OCI-LY1 (cell line): ENCODE measurements at regions not wholly inside any gene's neighbourhood (a gene's known extent, or its start where the extent isn't known, plus 50 kb on each side); places are given as distances from the start of the nearest gene placed in this dataset.

ENCODE experiments used
- H2AFZ ChIP-seq: fragments of 200-600 bp; sonication (generic), shearing (Covaris generic); 2 replicates; pipeline ENCODE4 v1.6.0; 2014; ENCODE audit warnings: antibody characterized with exemption, mild to moderate bottlenecking, low read length
- H3F3A ChIP-seq: fragments of 200-600 bp; sonication (generic), shearing (Covaris generic); 2 replicates; pipeline ENCODE4 v1.6.0; 2014; ENCODE audit warnings: mild to moderate bottlenecking, antibody characterized with exemption, low read length, moderate library complexity; ENCODE audit not compliant: insufficient read depth
- H3K27ac ChIP-seq: fragments of 200-600 bp; sonication (generic); 2 replicates; pipeline ENCODE4 v1.5.1; 2014; ENCODE audit warnings: low read length, mixed run types, mild to moderate bottlenecking, low read depth; ENCODE audit not compliant: poor library complexity, severe bottlenecking
- H3K27me3 ChIP-seq: fragments of 200-600 bp; sonication (generic); 2 replicates; pipeline ENCODE4 v1.6.0; 2014; ENCODE audit warnings: antibody characterized with exemption, mild to moderate bottlenecking, low read length, moderate library complexity; ENCODE audit not compliant: insufficient read depth
- H3K36me3 ChIP-seq: fragments of 200-600 bp; sonication (generic); 2 replicates; pipeline ENCODE4 v1.6.1; 2014; ENCODE audit warnings: mild to moderate bottlenecking, antibody characterized with exemption, low read length, moderate library complexity, mixed read lengths; ENCODE audit not compliant: insufficient read depth
- H3K4me1 ChIP-seq: fragments of 200-600 bp; sonication (generic); 2 replicates; pipeline ENCODE4 v1.5.1; 2014; ENCODE audit warnings: mild to moderate bottlenecking, low read length, moderate library complexity; ENCODE audit not compliant: insufficient read depth, severe bottlenecking
- H3K4me2 ChIP-seq: fragments of 200-600 bp; sonication (generic), shearing (Covaris generic); 2 replicates; pipeline ENCODE4 v1.6.1; 2014; ENCODE audit warnings: low read length
- H3K4me3 ChIP-seq: fragments of 200-600 bp; sonication (generic); 2 replicates; pipeline ENCODE4 v1.5.1; 2014; ENCODE audit warnings: low read length, low read depth, mild to moderate bottlenecking, mixed read lengths; ENCODE audit not compliant: poor library complexity, severe bottlenecking
- H3K79me2 ChIP-seq: fragments of 200-600 bp; shearing (Covaris generic); 2 replicates; pipeline ENCODE4 v1.6.1; 2016; ENCODE audit warnings: mixed run types, low read length, mixed read lengths; ENCODE audit not compliant: insufficient read depth
- H3K9ac ChIP-seq: fragments of 200-600 bp; sonication (generic), shearing (Covaris generic); 2 replicates; pipeline ENCODE4 v1.6.1; 2014; ENCODE audit warnings: mild to moderate bottlenecking, low read length, mixed read lengths
- H3K9me2 ChIP-seq: fragments of 200-600 bp; sonication (generic), shearing (Covaris generic); 2 replicates; pipeline ENCODE4 v1.6.1; 2014; ENCODE audit warnings: low read depth, mild to moderate bottlenecking, low read length, mixed read lengths
- H3K9me3 ChIP-seq: fragments of 200-600 bp; shearing (Covaris generic); 2 replicates; pipeline ENCODE4 v1.6.1; 2014; ENCODE audit warnings: low read length, mixed read lengths
- H4K20me1 ChIP-seq: fragments of 200-600 bp; sonication (generic), shearing (Covaris generic); 2 replicates; pipeline ENCODE4 v1.6.0; 2016; ENCODE audit warnings: mild to moderate bottlenecking, low read length; ENCODE audit not compliant: insufficient read depth
- EZH2 ChIP-seq: fragments of 200-600 bp; sonication (generic), shearing (Covaris generic); IDR thresholded peaks from 2 replicates; pipeline ENCODE4 v1.8.0; 2017; ENCODE audit warnings: borderline replicate concordance, mixed run types, mild to moderate bottlenecking, antibody characterized with exemption, low read length, moderate library complexity, mixed read lengths
- TF ChIP-seq, protein P1 (sequence below): fragments of 200-600 bp; sonication (generic), shearing (Covaris generic); IDR thresholded peaks from 2 replicates; pipeline ENCODE4 v1.5.1; 2017; ENCODE audit warnings: mild to moderate bottlenecking, antibody characterized with exemption, low read length, moderate library complexity, mixed read lengths

DNA sequence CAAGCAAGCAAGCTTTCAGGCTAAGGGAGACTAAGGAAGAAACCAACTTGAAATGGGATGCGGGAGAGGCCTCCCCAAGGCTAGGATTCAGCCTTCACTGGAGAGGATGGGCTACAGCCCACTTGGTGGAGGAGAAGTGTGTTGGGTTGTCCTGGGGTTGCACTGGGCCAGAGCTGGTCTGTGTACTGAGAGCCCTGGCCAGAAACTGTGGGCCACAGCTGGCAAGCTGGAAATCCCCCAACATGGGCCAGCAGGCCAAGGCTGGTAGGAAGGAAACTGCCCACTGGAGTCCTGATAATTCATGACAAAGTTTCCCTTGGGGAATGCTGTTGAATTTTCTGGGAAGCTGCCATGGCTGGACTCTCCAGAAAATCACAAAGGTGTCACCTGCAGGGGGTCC, 188.0 kb upstream of the S100G start:
- H3K27ac ChIP-seq: no peak overlapping the region
- H3F3A ChIP-seq: no peaks in the 10 kb centered on the region
- H3K79me2 ChIP-seq: no peaks in the 10 kb centered on the region
- no peak overlapping the region for H3K4me3 ChIP-seq
- H4K20me1 ChIP-seq: no peaks in the 10 kb centered on the region
- H2AFZ ChIP-seq: no peak overlapping the region
- H3K9ac ChIP-seq: no peak overlapping the region
- H3K27me3 ChIP-seq: no peaks in the 10 kb centered on the region
- H3K4me1 ChIP-seq: no peaks in the 10 kb centered on the region
- H3K36me3 ChIP-seq: no peaks in the 10 kb centered on the region
- no peak overlapping the region for H3K4me2 ChIP-seq
- TF ChIP-seq EZH2: no peak
- TF ChIP-seq, protein P1, sequence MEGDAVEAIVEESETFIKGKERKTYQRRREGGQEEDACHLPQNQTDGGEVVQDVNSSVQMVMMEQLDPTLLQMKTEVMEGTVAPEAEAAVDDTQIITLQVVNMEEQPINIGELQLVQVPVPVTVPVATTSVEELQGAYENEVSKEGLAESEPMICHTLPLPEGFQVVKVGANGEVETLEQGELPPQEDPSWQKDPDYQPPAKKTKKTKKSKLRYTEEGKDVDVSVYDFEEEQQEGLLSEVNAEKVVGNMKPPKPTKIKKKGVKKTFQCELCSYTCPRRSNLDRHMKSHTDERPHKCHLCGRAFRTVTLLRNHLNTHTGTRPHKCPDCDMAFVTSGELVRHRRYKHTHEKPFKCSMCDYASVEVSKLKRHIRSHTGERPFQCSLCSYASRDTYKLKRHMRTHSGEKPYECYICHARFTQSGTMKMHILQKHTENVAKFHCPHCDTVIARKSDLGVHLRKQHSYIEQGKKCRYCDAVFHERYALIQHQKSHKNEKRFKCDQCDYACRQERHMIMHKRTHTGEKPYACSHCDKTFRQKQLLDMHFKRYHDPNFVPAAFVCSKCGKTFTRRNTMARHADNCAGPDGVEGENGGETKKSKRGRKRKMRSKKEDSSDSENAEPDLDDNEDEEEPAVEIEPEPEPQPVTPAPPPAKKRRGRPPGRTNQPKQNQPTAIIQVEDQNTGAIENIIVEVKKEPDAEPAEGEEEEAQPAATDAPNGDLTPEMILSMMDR: no peak
- no peaks in the 10 kb centered on the region for H3K9me3 ChIP-seq
- no peaks in the 10 kb centered on the region for H3K9me2 ChIP-seq

DNA sequence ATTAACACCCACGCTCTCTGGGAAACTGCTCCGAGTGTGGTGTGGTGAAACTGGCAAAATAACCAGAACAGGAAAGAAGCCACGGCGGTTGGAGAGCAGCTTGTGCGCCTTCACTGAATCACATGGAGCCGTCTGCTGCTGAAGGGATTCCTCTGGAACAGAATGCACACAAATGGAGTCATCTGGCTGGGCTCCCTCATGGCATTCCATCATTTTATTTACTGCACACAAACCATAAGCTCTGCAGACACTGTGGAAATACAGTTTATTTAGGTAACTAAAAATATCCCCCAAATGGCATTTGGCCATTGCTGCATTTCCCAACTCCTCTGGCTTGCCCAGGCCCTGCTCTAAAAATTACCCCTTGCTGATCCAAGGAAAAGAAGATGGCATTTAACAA, 187.0 kb upstream of the S100G start:
- Histone ChIP-seq H3K9me3 (no peaks in the 10 kb centered on the region), H2AFZ (no peak overlapping the region), H3K79me2 (no peaks in the 10 kb centered on the region), H4K20me1 (no peaks in the 10 kb centered on the region), H3K9me2 (no peaks in the 10 kb centered on the region), H3K4me3 (no peak overlapping the region), H3K36me3 (no peaks in the 10 kb centered on the region), H3K4me2 (no peak overlapping the region), H3F3A (no peaks in the 10 kb centered on the region), H3K27ac (no peak overlapping the region), H3K9ac (no peak overlapping the region), H3K4me1 (no peaks in the 10 kb centered on the region), H3K27me3 (no peaks in the 10 kb centered on the region)
- TF ChIP-seq EZH2: no peak
- TF ChIP-seq, protein P1: no peak

DNA sequence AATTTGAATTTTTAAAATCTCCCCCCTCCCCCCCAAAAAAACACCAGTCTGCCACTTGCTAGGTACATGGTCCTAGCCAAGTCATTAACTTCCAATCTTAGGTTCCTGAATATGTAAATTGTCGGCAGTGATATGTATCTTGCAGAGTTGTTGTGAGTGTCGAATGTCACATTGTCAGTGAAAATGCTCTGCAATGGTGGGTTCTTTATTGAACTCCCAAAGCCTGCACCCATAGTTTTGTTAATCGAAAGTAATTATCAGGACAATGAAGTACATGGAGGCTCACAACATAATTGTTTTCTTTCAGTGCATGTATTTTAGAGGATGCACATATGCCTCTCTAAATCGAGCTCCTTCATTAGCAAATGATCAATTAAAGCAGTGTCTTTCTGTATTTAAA, 185.6 kb upstream of the S100G start:
- H3K27me3 ChIP-seq: no peaks in the 10 kb centered on the region
- H3K9ac ChIP-seq: no peak overlapping the region
- H3K27ac ChIP-seq: no peak overlapping the region
- H3F3A ChIP-seq: no peaks in the 10 kb centered on the region
- TF ChIP-seq, protein P1: no peak
- no peak for TF ChIP-seq EZH2
- no peaks in the 10 kb centered on the region for H3K36me3 ChIP-seq
- H3K9me3 ChIP-seq: no peaks in the 10 kb centered on the region
- H2AFZ ChIP-seq: no peak overlapping the region
- no peak overlapping the region for H3K4me2 ChIP-seq
- H3K4me3 ChIP-seq: no peak overlapping the region
- no peaks in the 10 kb centered on the region for H3K4me1 ChIP-seq
- H3K79me2 ChIP-seq: no peaks in the 10 kb centered on the region
- H4K20me1 ChIP-seq: no peaks in the 10 kb centered on the region
- H3K9me2 ChIP-seq: no peaks in the 10 kb centered on the region
